GM23248 (cell line): ENCODE measurements at regions not wholly inside any gene's neighbourhood (a gene's known extent, or its start where the extent isn't known, plus 50 kb on each side); places are given as distances from the start of the nearest gene placed in this dataset.

Experiments
- DNase-seq: peaks from one replicate; pipeline ENCODE4 v3.0.0-alpha.2; 2015
- H2AFZ ChIP-seq: fragments of 200-600 bp; sonication (generic); 2 replicates; pipeline ENCODE4 v1.6.1; 2016; ENCODE audit warnings: antibody characterized with exemption
- H3F3A ChIP-seq: fragments of 200-600 bp; sonication (generic); 2 replicates; pipeline ENCODE4 v1.6.1; 2016; ENCODE audit warnings: mild to moderate bottlenecking, antibody characterized with exemption, mixed run types; ENCODE audit not compliant: insufficient read depth
- H3K27ac ChIP-seq: fragments of 200-600 bp; sonication (generic); 2 replicates; pipeline ENCODE4 v1.5.1; 2016; ENCODE audit warnings: mild to moderate bottlenecking
- H3K27me3 ChIP-seq: fragments of 200-600 bp; sonication (generic); replicated peaks from 2 replicates; pipeline ENCODE4 v1.6.1; 2016; ENCODE audit warnings: mild to moderate bottlenecking; ENCODE audit not compliant: insufficient read depth
- H3K36me3 ChIP-seq: fragments of 200-600 bp; sonication (generic); 2 replicates; pipeline ENCODE4 v1.6.1; 2016; ENCODE audit warnings: low read depth, mild to moderate bottlenecking
- H3K4me1 ChIP-seq: fragments of 200-600 bp; sonication (generic); 2 replicates; pipeline ENCODE4 v1.6.1; 2016; ENCODE audit warnings: mild to moderate bottlenecking; ENCODE audit not compliant: insufficient read depth
- H3K4me2 ChIP-seq: fragments of 200-600 bp; sonication (generic); one replicate; pipeline ENCODE4 v1.6.1; 2016; ENCODE audit warnings: mild to moderate bottlenecking; ENCODE audit not compliant: unreplicated experiment
- H3K4me3 ChIP-seq: fragments of 200-600 bp; sonication (generic); 2 replicates; pipeline ENCODE4 v1.5.1; 2016; ENCODE audit warnings: mild to moderate bottlenecking
- H3K79me2 ChIP-seq: fragments of 200-600 bp; sonication (generic); 2 replicates; pipeline ENCODE4 v1.6.1; 2016; ENCODE audit warnings: mild to moderate bottlenecking; ENCODE audit not compliant: insufficient read depth
- H3K9ac ChIP-seq: fragments of 200-600 bp; sonication (generic); 2 replicates; pipeline ENCODE4 v1.6.1; 2016; ENCODE audit warnings: mild to moderate bottlenecking
- H3K9me2 ChIP-seq: fragments of 200-600 bp; sonication (generic); 2 replicates; pipeline ENCODE4 v1.6.1; 2016; ENCODE audit warnings: mixed run types, mild to moderate bottlenecking, moderate library complexity; ENCODE audit not compliant: insufficient read depth
- H3K9me3 ChIP-seq: fragments of 200-600 bp; sonication (generic); one replicate; pipeline ENCODE4 v1.6.1; 2017; ENCODE audit warnings: low read depth
- H4K20me1 ChIP-seq: fragments of 200-600 bp; sonication (generic); 2 replicates; pipeline ENCODE4 v1.6.0; 2016; ENCODE audit not compliant: insufficient read depth
- EZH2 ChIP-seq: fragments of 200-600 bp; sonication (generic); IDR thresholded peaks from 2 replicates; pipeline ENCODE4 v1.6.1; 2018; ENCODE audit warnings: antibody characterized with exemption, mild to moderate bottlenecking; ENCODE audit not compliant: insufficient read depth, poor library complexity, severe bottlenecking
- EZH2phosphoT487 ChIP-seq: fragments of 200-600 bp; sonication (generic); IDR thresholded peaks from 2 replicates; pipeline ENCODE4 v1.6.1; 2018; ENCODE audit warnings: antibody characterized with exemption, moderate library complexity, mild to moderate bottlenecking, low read depth; ENCODE audit not compliant: insufficient read depth
- WGBS, 2 experiments: methylation state at CpG; one replicate each; pipeline ENCODE4 v1.1.6; 2015 to 2017; ENCODE audit warnings: low lambda C conversion rate in 2 of 2, low coverage in 1 of 2; ENCODE audit errors: missing lambda C conversion rate in 2 of 2; 5-methylcytosine and 5-hydroxymethylcytosine counted together
- in situ Hi-C: fragments of 300-500 bp; cut with MboI; formaldehyde crosslinking; loops from 2 replicates; pipeline ENCODE4 v1.15.0; 2020

GRCh38 chr6:8644306-8644705 lies 209.0 kb upstream of the SLC35B3 start:
- Histone ChIP-seq H3K36me3 (no peaks in the 10 kb centered on the region), H3K4me1 (no peaks in the 10 kb centered on the region), H3K9me2 (no peaks in the 10 kb centered on the region), H3K9ac (no peak overlapping the region), H3K27me3 (no peaks in the 10 kb centered on the region), H2AFZ (no peak overlapping the region), H3K79me2 (no peaks in the 10 kb centered on the region), H3K4me2 (no peak overlapping the region), H3F3A (no peaks in the 10 kb centered on the region), H3K9me3 (no peaks in the 10 kb centered on the region), H4K20me1 (no peaks in the 10 kb centered on the region), H3K27ac (no peak overlapping the region), H3K4me3 (no peak overlapping the region)
- no peak for DNase-seq
- WGBS, 2 experiments = 47 to 52% methylated on average over 6 of the region's 6 CpGs
- no peak for TF ChIP-seq EZH2phosphoT487
- no peak for TF ChIP-seq EZH2
- in situ Hi-C loops = no loop called here

GRCh38 chr6:8642854-8643253 lies 207.5 kb upstream of the SLC35B3 start:
- H3K4me2 ChIP-seq = no peak overlapping the region
- DNase-seq = no peak
- no peaks in the 10 kb centered on the region for H3K79me2 ChIP-seq
- no peak overlapping the region for H3K27ac ChIP-seq
- no peak overlapping the region for H3K4me3 ChIP-seq
- 53 to 75% methylated on average over 5 of the region's 5 CpGs for WGBS, 2 experiments
- no peaks in the 10 kb centered on the region for H3K36me3 ChIP-seq
- H3K9me2 ChIP-seq = no peaks in the 10 kb centered on the region
- H3K4me1 ChIP-seq = no peaks in the 10 kb centered on the region
- H2AFZ ChIP-seq = no peak overlapping the region
- no peaks in the 10 kb centered on the region for H3K27me3 ChIP-seq
- no peak overlapping the region for H3K9ac ChIP-seq
- H4K20me1 ChIP-seq = no peaks in the 10 kb centered on the region
- no peaks in the 10 kb centered on the region for H3K9me3 ChIP-seq
- H3F3A ChIP-seq = no peaks in the 10 kb centered on the region
- in situ Hi-C loops = no loop called here
- TF ChIP-seq EZH2 (no peak), EZH2phosphoT487 (no peak)

GRCh38 chr6:8642131-8642530 lies 206.8 kb upstream of the SLC35B3 start:
- no peak for DNase-seq
- Histone ChIP-seq H3F3A (no peaks in the 10 kb centered on the region), H3K9me2 (no peaks in the 10 kb centered on the region), H3K4me2 (no peak overlapping the region), H2AFZ (no peak overlapping the region), H3K27me3 (no peaks in the 10 kb centered on the region), H3K9me3 (no peaks in the 10 kb centered on the region), H4K20me1 (no peaks in the 10 kb centered on the region), H3K79me2 (no peaks in the 10 kb centered on the region), H3K27ac (no peak overlapping the region), H3K4me3 (no peak overlapping the region), H3K4me1 (no peaks in the 10 kb centered on the region), H3K9ac (no peak overlapping the region), H3K36me3 (no peaks in the 10 kb centered on the region)
- in situ Hi-C loops = no loop called here
- TF ChIP-seq EZH2 = no peak
- no peak for TF ChIP-seq EZH2phosphoT487
- 40 to 53% methylated on average over 3 of the region's 3 CpGs for whole genome bisulfite sequencing, 2 experiments

DNA sequence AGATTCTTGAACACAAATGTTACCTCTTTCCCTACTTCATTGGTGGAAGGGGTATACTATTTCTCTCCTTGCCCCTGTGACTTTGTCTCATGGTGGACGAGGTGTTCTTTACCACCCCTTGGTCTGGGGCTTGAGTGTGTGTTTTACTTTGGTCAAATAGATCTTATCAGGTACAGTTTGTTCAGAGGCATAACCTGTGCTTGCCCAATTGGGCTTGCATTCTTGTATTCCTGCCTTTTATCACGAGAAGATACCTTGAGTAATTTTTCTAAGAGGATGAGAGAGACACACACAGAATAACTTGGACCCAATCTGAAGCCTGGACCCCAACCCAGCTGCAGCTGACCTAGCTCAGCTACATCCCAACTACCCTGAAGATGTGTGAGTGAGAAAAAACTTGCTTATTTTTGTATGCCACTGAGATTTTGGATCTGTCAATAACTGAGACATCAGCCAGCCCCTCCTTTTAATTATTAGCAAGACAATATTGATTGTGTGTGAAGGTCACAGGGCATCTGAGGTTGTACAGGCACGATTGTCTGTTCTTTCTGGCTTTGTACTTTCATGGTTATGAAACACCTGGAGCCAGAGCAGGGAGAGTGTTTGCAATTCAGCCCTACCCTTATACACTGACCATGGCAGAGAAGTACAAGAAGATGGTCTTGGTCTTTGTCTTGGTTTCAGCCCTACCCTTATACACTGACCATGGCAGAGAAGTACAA lies 204.7 kb upstream of the SLC35B3 start:
- in situ Hi-C loops = no loop called here
- Histone ChIP-seq H3K36me3 (no peaks in the 10 kb centered on the region), H3K9me3 (no peaks in the 10 kb centered on the region), H3F3A (no peaks in the 10 kb centered on the region), H2AFZ (no peak overlapping the region), H3K9ac (no peak overlapping the region), H4K20me1 (no peaks in the 10 kb centered on the region), H3K79me2 (no peaks in the 10 kb centered on the region), H3K4me2 (no peak overlapping the region), H3K4me1 (no peaks in the 10 kb centered on the region), H3K27ac (no peak overlapping the region), H3K27me3 (no peaks in the 10 kb centered on the region), H3K4me3 (no peak overlapping the region), H3K9me2 (no peaks in the 10 kb centered on the region)
- WGBS, 2 experiments = 1 to 6% methylated on average over 3 of the region's 3 CpGs
- TF ChIP-seq EZH2phosphoT487 = no peak
- TF ChIP-seq EZH2 = no peak
- no peak for DNase-seq
